ENCODE measurements at regions not wholly inside any gene's neighbourhood (a gene's known extent, or its start where the extent isn't known, plus 50 kb on each side); places are given as distances from the start of the nearest gene placed in this dataset.

DNA sequence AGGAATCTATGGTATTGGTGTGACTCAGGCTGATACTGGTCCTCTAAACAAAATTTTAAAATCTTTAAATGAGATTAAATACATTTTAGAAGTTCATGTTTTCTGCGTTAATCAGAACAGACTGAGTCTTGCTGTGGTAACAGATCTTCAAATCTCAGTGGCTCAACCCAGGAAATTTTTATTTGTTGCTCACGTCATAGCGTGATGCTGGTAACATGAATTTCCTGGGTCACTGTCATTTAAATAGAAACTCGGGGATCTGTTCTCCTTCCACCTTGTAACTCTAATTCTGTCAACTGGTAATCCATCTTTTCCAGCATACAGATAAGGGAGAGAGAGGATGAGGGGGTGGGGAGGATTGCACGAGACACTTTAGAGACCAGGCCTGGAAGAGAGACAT is 90.0 kb downstream of the CDC42EP3 start:
- no peaks in the 10 kb centered on the region for H3K79me2 ChIP-seq (ENCODE audit: low read length)
- no peak overlapping the region for H3K27ac ChIP-seq (ENCODE audit: low read length)
- H2AFZ ChIP-seq (ENCODE audit: low read length), result no peak overlapping the region
- H3K9me3 ChIP-seq (ENCODE audit: low read length), result no peaks in the 10 kb centered on the region
- no peak overlapping the region for H3K4me2 ChIP-seq (ENCODE audit: low read depth, low read length, poor library complexity, severe bottlenecking)
- no peak overlapping the region for H3K9ac ChIP-seq (ENCODE audit: low read length)
- H3K36me3 ChIP-seq (ENCODE audit: insufficient read depth, low read length), result no peaks in the 10 kb centered on the region
- H3K27me3 ChIP-seq (ENCODE audit: low read length), result no peaks in the 10 kb centered on the region
- H4K20me1 ChIP-seq (ENCODE audit: insufficient read depth, low read depth, low read length), result no peaks in the 10 kb centered on the region
- no peaks in the 10 kb centered on the region for H3K9me2 ChIP-seq (replicated peaks; ENCODE audit: insufficient read depth, low read length)
- no peaks in the 10 kb centered on the region for H3K4me1 ChIP-seq (ENCODE audit: low read length)
- H3K4me3 ChIP-seq (ENCODE audit: low read length), result no peak overlapping the region
- no peak for DNase-seq

DNA sequence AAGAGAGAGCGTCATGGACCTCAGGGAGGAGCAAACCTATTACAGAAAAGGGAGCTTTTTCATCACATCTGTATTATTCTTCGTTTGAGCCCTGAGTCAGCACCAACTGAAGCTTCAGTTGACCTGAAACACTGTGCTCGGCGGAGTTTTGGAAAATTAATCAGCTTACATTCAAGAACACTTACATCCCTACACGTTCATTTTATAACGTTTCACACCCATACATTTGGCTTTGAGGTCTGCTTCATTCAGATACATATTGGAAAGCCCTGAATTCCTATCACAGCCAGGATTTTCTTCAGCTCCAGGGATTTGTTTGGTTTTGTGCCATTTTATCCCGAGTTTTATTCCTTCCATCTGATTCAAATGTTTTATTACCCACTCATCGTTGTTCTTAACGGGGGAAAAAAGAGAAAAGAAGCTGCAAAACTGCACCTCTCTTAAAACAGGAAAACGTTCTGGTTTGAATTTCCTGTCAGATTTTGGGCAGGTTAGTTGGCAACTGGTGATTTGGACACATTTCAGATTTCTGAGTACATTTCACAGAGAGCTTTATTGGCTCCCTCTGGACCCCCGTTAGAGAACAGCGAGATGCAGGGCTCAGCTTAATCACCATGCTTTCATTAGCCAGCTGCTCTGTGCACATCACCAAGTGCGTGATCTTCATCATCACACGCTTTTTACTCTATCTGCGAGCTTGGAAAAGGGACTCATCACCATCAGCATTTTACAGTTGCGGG is 88.8 kb downstream of the CDC42EP3 start:
- no peak overlapping the region for H3K27ac ChIP-seq (ENCODE audit: low read length)
- H3K4me1 ChIP-seq (ENCODE audit: low read length), result no peaks in the 10 kb centered on the region
- no peak for DNase-seq
- no peak overlapping the region for H3K4me2 ChIP-seq (ENCODE audit: low read depth, low read length, poor library complexity, severe bottlenecking)
- H4K20me1 ChIP-seq (ENCODE audit: insufficient read depth, low read depth, low read length), result no peaks in the 10 kb centered on the region
- H2AFZ ChIP-seq (ENCODE audit: low read length), result no peak overlapping the region
- no peak overlapping the region for H3K4me3 ChIP-seq (ENCODE audit: low read length)
- H3K79me2 ChIP-seq (ENCODE audit: low read length), result no peaks in the 10 kb centered on the region
- no peaks in the 10 kb centered on the region for H3K9me2 ChIP-seq (replicated peaks; ENCODE audit: insufficient read depth, low read length)
- no peaks in the 10 kb centered on the region for H3K27me3 ChIP-seq (ENCODE audit: low read length)
- no peaks in the 10 kb centered on the region for H3K9me3 ChIP-seq (ENCODE audit: low read length)
- no peak overlapping the region for H3K9ac ChIP-seq (ENCODE audit: low read length)
- H3K36me3 ChIP-seq (ENCODE audit: insufficient read depth, low read length), result no peaks in the 10 kb centered on the region

DNA sequence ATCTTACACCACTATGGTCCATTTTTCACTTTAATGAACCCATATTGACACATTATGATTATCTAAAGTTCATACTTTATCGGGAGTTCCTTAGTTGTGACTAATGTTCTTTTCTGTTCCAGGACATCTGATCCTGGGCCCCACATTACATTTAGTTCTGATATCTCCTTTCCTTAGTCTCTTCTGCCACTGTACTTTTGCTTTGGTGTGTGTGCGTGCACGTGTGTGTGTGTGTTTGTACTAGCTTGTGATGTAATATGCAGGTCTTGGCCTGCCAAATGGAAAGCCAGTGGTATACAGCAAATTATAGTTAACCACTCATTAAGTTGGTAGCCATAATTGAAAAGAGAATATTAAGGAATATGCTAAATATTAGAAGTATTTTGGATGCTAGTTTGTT is 88.0 kb downstream of the CDC42EP3 start:
- Histone ChIP-seq H3K27ac (ENCODE audit: low read length) (no peak overlapping the region), H3K9ac (ENCODE audit: low read length) (no peak overlapping the region), H2AFZ (ENCODE audit: low read length) (no peak overlapping the region), H4K20me1 (ENCODE audit: insufficient read depth, low read depth, low read length) (no peaks in the 10 kb centered on the region), H3K4me3 (ENCODE audit: low read length) (no peak overlapping the region), H3K9me3 (ENCODE audit: low read length) (no peaks in the 10 kb centered on the region), H3K79me2 (ENCODE audit: low read length) (no peaks in the 10 kb centered on the region), H3K4me2 (ENCODE audit: low read depth, low read length, poor library complexity, severe bottlenecking) (no peak overlapping the region), H3K9me2 (replicated peaks; ENCODE audit: insufficient read depth, low read length) (no peaks in the 10 kb centered on the region), H3K4me1 (ENCODE audit: low read length) (no peaks in the 10 kb centered on the region), H3K36me3 (ENCODE audit: insufficient read depth, low read length) (no peaks in the 10 kb centered on the region), H3K27me3 (ENCODE audit: low read length) (no peaks in the 10 kb centered on the region)
- no peak for DNase-seq

DNA sequence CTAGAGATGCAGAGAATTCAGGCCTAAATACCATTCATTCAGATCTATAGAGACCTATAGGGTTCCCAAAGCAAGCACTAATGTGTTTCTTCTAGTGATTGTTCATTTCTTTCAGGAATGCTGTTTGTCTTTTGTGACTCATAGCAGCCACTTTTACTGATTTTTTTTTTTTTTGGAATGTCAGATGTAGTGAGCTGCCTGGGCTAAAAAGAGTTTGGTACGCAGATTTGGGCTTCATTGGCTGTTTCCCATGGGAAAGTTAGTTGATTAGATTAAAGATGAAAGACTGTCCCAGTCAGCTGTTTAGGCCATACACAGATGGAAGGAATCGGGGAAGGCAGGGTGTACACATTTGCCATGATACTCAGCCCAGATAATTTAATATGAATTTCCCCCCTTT is 87.6 kb downstream of the CDC42EP3 start:
- H4K20me1 ChIP-seq (ENCODE audit: insufficient read depth, low read depth, low read length), result no peaks in the 10 kb centered on the region
- no peak for DNase-seq
- H3K27ac ChIP-seq (ENCODE audit: low read length), result no peak overlapping the region
- no peak overlapping the region for H3K4me3 ChIP-seq (ENCODE audit: low read length)
- no peaks in the 10 kb centered on the region for H3K36me3 ChIP-seq (ENCODE audit: insufficient read depth, low read length)
- H3K9ac ChIP-seq (ENCODE audit: low read length), result no peak overlapping the region
- H3K9me3 ChIP-seq (ENCODE audit: low read length), result no peaks in the 10 kb centered on the region
- H3K4me1 ChIP-seq (ENCODE audit: low read length), result no peaks in the 10 kb centered on the region
- H2AFZ ChIP-seq (ENCODE audit: low read length), result no peak overlapping the region
- no peaks in the 10 kb centered on the region for H3K27me3 ChIP-seq (ENCODE audit: low read length)
- no peak overlapping the region for H3K4me2 ChIP-seq (ENCODE audit: low read depth, low read length, poor library complexity, severe bottlenecking)
- no peaks in the 10 kb centered on the region for H3K79me2 ChIP-seq (ENCODE audit: low read length)
- no peaks in the 10 kb centered on the region for H3K9me2 ChIP-seq (replicated peaks; ENCODE audit: insufficient read depth, low read length)

DNA sequence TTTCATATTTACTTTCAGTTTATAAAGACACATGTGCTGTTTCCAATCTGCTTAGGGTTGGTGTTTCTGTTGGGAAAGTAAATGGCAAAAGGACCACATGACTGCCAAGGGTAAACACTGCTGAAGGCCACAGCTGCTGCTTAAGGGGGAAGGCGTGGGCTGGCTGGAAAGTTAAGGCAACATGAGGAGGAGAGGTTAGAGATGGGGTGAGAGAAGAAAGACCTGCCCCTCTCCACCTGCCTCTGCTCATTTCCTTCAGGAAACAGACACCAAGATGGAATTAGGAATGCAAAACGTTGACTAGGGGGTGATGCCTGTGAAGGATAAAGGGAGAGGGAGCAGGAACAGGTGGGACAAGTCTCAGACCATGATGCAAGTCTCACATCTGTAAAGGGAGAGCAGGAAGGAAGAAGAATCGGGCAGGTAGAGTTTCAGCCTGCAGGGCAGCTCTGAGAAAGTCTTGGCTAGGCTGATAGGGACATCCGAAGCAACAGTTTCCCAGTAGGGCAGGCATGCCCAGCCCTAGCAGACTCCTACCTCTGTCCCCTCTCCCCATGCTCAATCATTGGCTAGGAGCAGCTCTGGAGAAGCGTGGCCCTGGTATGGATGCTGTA is 86.0 kb downstream of the CDC42EP3 start:
- Histone ChIP-seq H3K79me2 (ENCODE audit: low read length) (no peaks in the 10 kb centered on the region), H2AFZ (ENCODE audit: low read length) (no peak overlapping the region), H3K4me2 (ENCODE audit: low read depth, low read length, poor library complexity, severe bottlenecking) (no peak overlapping the region), H3K9me2 (replicated peaks; ENCODE audit: insufficient read depth, low read length) (no peaks in the 10 kb centered on the region), H3K27ac (ENCODE audit: low read length) (no peak overlapping the region), H3K36me3 (ENCODE audit: insufficient read depth, low read length) (no peaks in the 10 kb centered on the region), H3K9me3 (ENCODE audit: low read length) (no peaks in the 10 kb centered on the region), H4K20me1 (ENCODE audit: insufficient read depth, low read depth, low read length) (no peaks in the 10 kb centered on the region), H3K4me3 (ENCODE audit: low read length) (no peak overlapping the region), H3K4me1 (ENCODE audit: low read length) (no peaks in the 10 kb centered on the region), H3K27me3 (ENCODE audit: low read length) (no peaks in the 10 kb centered on the region), H3K9ac (ENCODE audit: low read length) (no peak overlapping the region)
- no peak for DNase-seq

DNA sequence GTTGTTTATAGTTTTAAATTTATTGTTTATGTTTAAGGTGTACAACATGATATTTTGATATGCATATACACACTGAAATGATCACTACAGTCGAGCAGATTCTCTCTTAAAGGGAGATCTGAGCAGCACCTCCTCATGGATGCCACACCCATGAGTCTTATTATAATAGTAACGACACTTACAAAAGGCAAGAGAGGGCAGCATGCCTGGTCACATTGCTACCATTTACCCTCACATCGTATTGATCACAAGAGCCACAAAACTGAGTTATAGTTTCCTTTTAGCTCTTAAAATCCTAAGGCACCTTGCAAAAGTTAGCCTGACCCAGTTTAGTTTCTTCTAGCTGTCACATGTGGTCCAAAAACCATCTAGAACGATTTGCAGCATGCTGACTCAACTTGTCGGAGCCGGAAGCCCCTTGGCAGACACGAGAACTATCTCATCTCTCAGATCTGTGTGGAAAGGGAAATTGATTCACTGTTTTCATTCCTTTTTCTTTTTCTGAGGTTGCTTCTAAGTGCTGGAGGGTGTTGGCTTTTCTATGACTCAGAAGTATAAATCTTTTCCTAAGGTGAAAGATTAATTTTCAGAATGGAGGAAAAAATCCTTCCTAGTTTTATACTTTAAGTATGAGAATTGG is 85.3 kb downstream of the CDC42EP3 start:
- Histone ChIP-seq H3K27ac (ENCODE audit: low read length) (no peak overlapping the region), H3K4me2 (ENCODE audit: low read depth, low read length, poor library complexity, severe bottlenecking) (no peak overlapping the region), H3K79me2 (ENCODE audit: low read length) (no peaks in the 10 kb centered on the region), H3K4me1 (ENCODE audit: low read length) (no peaks in the 10 kb centered on the region), H3K9me3 (ENCODE audit: low read length) (no peaks in the 10 kb centered on the region), H3K36me3 (ENCODE audit: insufficient read depth, low read length) (no peaks in the 10 kb centered on the region), H3K9ac (ENCODE audit: low read length) (no peak overlapping the region), H3K27me3 (ENCODE audit: low read length) (no peaks in the 10 kb centered on the region), H4K20me1 (ENCODE audit: insufficient read depth, low read depth, low read length) (no peaks in the 10 kb centered on the region), H3K9me2 (replicated peaks; ENCODE audit: insufficient read depth, low read length) (no peaks in the 10 kb centered on the region), H2AFZ (ENCODE audit: low read length) (peak overlapping the region; percentile 26; the same call in 1 of the 2 replicates), H3K4me3 (ENCODE audit: low read length) (no peak overlapping the region)
- no peak for DNase-seq

DNA sequence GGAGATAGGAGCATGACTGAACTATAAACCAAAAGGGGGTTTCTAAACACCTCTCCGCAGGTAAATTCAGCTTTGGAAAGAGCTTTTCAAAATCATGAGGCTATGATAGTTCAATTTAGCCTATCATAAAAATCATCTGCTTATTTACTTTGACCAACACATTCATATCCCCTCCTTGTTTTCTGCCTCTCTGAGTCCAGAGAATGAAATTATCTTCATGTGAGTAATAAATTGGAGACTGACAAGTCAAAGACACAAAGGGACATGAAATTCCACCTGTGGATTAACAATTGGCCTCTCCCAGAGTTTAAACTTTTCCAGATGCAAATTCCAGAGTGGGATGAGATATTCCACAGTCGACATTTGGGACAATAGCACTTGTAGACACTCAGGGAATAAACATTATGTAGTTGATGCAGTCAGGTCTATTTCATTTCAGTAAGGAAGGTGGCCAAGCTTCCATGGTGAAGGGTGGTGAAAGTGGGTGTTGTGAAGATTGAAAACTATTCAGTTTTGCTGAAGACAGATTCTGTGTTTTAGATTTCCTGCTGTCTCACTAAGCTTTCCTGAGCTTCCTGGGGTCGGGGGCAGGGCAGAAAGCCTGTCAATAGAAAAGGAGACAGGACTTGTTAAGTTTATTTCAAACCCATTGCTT is 84.7 kb downstream of the CDC42EP3 start:
- Histone ChIP-seq H4K20me1 (ENCODE audit: insufficient read depth, low read depth, low read length) (no peaks in the 10 kb centered on the region), H3K36me3 (ENCODE audit: insufficient read depth, low read length) (no peaks in the 10 kb centered on the region), H3K9me3 (ENCODE audit: low read length) (no peaks in the 10 kb centered on the region), H3K9me2 (replicated peaks; ENCODE audit: insufficient read depth, low read length) (no peaks in the 10 kb centered on the region), H3K27ac (ENCODE audit: low read length) (no peak overlapping the region), H3K9ac (ENCODE audit: low read length) (no peak overlapping the region), H3K79me2 (ENCODE audit: low read length) (no peaks in the 10 kb centered on the region), H3K4me3 (ENCODE audit: low read length) (no peak overlapping the region), H3K4me2 (ENCODE audit: low read depth, low read length, poor library complexity, severe bottlenecking) (no peak overlapping the region), H3K4me1 (ENCODE audit: low read length) (no peaks in the 10 kb centered on the region), H3K27me3 (ENCODE audit: low read length) (no peaks in the 10 kb centered on the region), H2AFZ (ENCODE audit: low read length) (no peak overlapping the region)
- DNase-seq, result no peak

DNA sequence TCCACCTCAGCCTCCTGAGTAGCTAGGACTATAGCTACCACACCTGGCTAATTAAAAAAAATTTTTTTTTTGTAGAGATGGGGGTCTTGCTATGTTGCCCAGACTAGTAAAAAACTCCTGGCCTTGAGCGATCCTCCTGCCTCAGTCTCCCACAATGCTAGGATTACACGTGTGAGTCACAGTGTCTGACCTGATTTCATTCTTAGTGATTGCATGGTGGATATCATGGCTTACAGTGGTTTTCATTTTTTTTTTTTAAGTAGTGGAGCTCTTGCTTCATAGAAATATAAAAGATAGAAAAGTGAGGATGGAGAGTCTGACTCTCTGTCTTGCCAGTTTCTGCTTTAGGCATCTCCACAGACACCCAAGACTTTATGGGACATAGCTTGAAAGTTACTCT is 83.6 kb downstream of the CDC42EP3 start:
- Histone ChIP-seq H4K20me1 (ENCODE audit: insufficient read depth, low read depth, low read length) (no peaks in the 10 kb centered on the region), H3K36me3 (ENCODE audit: insufficient read depth, low read length) (no peaks in the 10 kb centered on the region), H3K27ac (ENCODE audit: low read length) (no peak overlapping the region), H3K9ac (ENCODE audit: low read length) (no peak overlapping the region), H3K79me2 (ENCODE audit: low read length) (no peaks in the 10 kb centered on the region), H2AFZ (ENCODE audit: low read length) (no peak overlapping the region), H3K9me3 (ENCODE audit: low read length) (no peaks in the 10 kb centered on the region), H3K27me3 (ENCODE audit: low read length) (no peaks in the 10 kb centered on the region), H3K4me1 (ENCODE audit: low read length) (no peaks in the 10 kb centered on the region), H3K4me2 (ENCODE audit: low read depth, low read length, poor library complexity, severe bottlenecking) (no peak overlapping the region), H3K4me3 (ENCODE audit: low read length) (no peak overlapping the region), H3K9me2 (replicated peaks; ENCODE audit: insufficient read depth, low read length) (no peaks in the 10 kb centered on the region)
- no peak for DNase-seq

Measured in Karpas-422 (cell line).